ENCODE measurements at regions not wholly inside any gene's neighbourhood (a gene's known extent, or its start where the extent isn't known, plus 50 kb on each side); places are given as distances from the start of the nearest gene placed in this dataset.
"Not testable (repeated sequence)": the region's sequence is repeated elsewhere in the genome, so short reads cannot be mapped to it uniquely, and the experiment has no call there.

DNA sequence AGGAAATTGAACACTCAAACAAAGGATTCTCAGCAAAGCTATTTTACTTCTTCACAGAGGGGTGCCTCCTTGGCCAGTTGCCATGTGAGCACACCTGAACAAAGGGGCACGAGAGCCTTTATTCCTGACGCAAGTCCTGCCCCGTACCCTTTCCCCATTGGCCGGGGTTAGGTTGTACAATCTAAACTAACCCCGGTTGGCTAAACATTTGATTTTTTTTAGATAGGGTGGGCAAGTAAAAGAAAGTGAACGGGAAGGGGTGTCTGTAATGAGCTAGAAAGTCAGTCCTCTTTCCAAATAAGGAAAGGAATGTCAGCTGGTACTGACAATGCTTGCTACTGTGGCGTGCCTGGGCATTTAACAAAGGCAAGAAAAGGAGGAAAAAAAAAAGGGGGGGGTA lies 135.5 kb upstream of the CDKN3 start:
- DNase-seq = no peak

DNA sequence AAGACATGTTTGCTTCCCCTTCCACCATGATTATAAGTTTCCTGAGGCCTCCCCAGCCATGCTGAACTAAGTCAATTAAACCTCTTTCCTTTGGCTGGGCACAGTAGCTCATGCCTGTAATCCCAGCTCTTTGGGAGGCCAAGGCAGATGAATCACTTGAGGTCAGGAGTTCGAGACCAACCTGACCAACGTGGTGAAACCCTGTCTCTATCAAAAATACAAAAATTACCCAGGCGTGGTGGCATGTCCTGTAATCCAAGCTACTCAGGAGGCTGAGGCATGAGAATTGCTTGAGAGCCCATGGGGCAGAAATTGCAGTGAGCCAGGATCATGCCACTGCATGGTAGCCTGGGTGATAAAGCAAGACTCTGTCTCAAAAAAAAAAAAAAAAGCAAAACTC lies 130.2 kb upstream of the CDKN3 start:
- DNase-seq = not testable (repeated sequence)

DNA sequence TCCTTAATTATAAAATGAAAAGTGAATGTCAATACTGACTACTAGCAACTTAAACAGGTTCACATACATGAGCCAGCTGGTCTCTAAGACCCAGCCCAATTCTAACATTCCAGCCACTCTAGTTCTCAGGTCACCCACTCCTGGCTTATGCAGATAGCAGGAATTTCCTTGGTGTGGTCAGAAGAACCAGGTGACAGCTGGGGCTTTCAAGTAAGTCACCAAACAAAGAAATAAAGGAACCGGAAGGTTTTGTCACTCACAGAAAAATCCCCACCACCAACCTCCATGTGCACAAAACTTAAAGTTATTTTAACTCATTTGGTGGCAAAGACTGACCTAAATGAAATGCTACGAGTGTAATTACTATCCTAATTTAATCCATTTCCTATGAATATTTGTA lies 129.6 kb upstream of the CDKN3 start:
- DNase-seq = no peak

DNA sequence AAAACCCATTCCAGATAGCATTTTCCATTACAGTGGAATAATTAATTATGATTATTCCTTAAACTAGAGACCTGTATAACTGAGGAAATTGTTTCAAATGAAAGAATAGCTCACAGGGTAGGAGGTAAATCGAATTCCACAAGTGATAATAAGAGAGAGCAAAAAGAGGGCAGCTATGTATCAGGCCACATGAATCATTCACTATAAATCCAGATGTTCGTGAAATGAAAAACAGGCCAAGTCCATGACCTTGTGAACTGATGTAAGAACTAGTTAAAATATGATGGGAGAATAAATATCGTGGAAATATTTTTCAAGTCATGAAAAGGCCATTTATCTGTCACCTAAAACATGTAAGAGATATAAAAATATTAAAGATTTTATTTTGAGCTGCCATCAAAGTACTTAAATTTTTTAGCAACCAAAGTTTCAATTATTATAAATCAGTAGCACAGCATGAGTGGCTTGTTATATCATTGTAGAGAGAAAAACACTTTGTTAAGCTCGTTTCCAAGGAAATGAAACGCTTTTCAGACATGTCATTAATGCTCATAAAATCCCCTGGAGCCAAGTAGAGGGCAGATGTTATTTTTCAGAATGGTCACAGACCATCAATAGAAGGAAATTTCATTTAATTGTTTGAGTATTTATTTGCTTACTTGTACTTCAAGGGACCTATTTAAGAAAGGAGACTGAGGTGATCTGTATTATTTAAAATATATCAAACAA lies 120.6 kb upstream of the CDKN3 start:
- DNase-seq = no peak

DNA sequence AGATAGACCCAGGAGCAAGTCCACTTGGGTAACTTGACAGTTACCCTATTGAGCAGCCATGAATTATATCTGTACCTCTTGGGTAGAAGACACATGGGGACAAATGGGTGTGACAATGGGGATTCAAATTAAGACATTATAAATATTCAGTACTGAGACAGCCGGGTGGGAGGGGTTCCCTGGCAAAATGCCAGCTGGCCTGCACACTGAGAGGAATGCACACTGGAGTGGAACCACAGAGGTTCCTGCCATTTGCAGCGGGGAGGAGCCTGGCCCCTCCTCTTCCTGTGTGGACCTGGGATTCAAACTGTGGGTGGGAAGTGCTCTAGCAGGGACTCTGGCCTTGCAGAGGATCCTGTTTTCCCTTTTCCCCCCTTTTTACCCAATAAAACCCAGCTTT lies 118.7 kb upstream of the CDKN3 start:
- no peak for DNase-seq

DNA sequence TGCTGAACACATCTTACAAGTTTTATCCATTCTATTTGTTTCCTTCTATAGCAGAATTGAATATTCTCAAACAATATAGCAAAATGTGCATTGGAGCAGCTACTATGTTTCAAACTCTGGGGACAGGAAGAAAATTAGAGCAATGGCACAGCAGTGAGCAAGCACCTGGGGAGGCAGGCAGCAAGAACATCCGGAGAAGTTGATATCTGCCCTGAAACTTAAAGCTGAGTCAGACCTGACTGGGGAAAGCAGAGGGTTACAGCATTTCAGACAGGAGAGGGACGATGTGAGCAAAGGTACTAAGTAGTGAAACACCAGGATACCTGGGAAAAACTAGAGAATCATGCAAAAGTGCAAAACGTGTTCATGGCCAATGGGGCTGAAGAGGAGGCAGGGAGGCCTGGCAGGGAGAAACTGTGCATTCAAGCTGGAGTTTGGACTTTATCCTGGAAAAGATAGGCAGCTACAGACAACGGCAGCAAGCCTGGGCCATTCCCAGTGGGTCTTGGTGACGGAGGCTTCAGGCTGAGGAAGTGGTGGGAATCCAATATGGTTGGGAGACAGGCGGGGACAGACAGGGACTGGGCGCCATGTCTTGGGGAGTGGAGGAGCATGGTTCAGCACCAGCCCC lies 118.0 kb upstream of the CDKN3 start:
- DNase-seq = no peak

DNA sequence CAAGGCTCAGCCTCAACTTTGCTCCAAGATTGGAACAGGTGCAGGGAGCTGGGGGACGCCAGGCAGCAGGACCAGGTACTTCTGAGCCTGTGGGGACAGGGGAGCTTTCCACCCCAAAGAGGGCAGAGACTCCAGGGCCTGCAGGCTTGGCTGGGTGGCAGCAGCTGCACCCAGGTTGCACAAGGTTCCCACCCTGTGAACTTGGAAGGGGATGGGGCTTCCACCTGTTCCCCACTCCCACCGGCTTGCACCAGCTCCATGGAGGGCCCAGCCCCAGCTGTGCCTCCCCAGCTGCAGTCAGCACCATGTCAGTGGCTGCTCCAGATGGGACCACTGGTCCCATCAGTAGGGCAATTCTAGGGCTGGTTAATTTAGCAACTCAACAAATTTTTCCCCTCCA lies 114.0 kb upstream of the CDKN3 start:
- DNase-seq = no peak

DNA sequence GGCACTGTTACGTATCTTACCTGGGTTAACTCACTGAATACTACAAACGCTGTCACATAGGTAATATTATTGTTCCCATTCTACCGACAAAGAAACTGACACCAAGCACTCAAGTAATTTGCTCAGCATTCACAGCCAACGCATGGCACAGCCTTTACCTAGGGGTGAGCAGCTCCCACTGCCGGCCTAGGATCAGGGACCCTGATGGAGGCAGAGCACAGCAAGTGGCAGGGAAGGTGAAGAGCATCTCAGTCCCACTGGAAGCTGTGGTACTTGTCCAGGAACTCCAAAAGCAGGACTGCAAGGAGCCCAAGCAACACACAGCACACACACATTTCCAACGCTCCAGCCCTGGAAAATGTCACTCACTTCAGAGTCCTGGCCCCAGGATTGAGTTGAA lies 111.8 kb upstream of the CDKN3 start:
- DNase-seq = no peak

DNA sequence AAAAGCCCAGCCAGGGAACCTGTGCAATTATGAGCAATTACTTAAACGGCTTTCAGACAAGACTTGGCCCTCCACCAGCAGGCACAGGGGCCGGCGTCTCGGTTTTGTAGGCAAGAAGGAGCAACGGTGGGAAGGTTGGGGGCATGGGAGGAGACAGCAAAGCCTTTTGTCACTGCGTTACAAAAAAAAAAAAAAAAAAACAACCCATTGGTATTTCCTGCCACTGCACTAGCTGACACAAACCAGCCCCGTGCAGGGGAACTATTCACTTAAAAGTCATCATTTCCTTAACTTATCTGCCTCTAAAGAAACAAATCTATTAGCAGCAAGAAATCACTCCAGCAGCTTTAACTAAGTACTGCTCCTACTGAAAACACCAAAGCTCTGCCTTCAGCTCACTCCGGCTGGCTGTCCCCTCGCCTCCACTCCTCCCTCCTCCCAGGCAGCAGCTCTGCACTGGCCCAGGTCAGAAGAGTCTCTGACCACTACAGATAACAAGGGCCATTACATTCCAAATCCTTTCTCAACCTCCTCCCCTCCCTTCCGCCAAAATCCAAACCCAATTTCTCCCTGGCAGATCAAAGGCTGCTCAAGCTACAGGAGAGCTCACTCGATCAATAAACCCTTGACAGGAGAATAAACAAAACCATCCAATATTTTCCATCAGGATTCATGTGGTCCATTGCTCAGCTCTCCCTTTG lies 105.2 kb upstream of the CDKN3 start:
- DNase-seq = no peak

DNA sequence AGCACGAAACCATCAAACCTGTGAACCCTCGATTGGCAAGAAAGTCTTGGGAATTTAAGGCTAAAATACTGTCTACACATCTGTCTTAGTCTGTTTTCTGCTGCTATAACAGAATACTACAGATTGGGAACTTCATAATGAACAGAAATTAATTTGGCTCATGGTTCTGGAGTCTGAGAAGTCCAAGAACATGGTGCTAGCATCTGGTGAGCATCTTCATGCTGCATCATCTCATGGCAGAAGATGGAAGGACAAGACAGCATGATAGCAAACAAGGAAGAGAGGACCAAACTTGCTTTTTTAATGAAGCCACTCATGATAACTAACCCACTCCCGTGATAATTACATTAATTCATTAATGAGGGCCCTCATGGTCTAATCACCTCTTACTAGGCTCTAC lies 102.0 kb upstream of the CDKN3 start:
- DNase-seq = no peak

DNA sequence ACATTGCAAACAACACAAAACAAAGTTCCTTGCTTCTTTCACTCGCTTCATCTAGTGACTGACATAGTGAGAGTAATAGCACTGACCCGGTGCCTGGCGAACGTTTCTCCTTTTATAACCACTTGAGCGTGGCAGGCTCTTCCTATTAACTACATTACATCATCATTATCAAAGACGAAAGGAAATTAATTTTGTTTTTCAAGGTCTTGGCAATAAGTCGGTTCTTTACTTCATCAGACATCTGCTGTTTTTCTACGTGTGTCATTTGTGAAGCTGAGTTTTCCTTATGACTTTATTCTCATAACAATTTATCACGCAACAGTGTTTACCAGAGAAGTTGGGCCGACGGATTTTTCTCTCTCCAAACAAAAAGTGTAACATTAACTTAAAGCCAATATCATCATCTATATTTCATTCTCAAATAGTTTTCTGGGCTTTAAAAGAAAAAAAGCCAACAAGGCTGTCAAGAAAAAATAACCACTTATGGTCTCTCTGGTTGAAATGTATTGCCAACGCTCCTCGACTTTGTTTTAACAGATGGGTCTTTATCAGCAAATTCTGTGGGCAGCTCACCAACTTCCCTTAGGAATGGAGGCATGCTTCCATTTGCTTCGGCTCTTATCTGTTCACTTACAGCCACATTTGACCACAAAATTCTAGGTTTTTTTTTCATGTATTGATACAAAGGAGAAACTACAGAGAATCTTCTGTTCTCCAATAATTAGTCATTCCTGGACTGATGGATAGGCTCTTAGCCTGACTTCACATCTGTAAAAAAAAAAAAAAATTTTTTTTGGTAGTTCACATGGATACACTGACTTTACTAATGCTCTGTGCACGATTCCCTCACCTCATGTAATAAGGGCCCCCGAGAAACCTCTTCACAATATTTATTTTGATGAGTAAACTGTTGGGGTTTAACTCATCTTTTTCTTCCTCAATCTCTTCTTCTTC lies 97.1 kb upstream of the CDKN3 start:
- no peak for DNase-seq

DNA sequence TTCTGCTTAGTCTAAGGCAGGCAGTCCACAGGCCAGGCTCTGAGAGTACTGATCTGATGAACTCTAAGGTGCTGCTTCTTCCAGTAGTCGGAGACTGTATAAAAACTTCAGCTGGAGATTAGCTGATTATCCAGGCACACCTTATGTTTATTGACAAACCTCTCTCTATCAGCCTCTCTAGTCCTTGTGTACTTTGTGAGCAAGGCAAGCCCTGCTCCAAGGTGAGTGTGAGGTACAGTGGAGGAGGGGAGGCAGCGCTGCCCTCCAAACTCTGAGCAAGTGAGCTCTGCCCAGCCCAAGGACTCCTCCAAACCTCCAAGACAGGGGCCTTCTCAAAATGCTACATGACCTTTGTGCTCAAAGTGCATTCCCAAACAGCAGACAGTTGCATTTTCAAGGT lies 95.9 kb upstream of the CDKN3 start:
- DNase-seq = no peak

DNA sequence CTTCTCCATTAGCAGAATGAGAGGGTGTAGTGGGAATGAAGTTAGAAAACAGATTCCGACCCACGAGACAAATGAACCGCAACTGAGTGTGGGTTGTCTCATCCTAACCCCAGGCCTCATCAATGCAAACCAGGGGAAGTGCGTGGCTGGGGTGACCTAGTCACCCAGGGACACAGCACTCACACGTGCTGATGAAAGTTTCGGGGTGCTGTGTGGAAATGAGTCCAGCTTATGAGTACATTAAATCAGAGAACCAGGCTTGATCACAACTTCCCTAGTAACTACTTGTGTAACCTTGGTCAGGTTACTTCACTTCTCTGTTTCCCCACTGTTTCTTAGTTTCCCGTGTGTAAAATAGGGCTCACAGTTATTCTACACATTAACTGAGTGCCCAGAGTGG lies 95.4 kb upstream of the CDKN3 start:
- no peak for DNase-seq

DNA sequence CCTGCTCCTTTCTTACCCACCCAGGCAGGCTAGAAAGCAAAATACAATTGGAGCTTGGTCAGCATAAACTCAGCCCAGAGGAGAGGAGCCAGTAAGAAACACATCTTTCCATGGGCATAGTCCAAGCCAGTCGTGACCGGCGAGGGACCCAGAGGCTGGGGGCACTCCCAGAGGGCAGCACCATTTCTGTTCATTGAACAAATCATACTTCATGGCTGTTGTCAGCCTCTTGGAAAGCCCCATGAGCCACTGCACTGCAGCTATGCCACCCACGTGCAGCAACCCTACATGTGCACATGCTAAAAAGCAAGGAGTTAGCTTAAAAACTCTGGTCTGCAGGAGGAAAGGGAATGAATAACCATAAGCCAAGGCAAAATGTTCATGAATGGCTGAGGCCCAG lies 90.0 kb upstream of the CDKN3 start:
- DNase-seq = no peak

DNA sequence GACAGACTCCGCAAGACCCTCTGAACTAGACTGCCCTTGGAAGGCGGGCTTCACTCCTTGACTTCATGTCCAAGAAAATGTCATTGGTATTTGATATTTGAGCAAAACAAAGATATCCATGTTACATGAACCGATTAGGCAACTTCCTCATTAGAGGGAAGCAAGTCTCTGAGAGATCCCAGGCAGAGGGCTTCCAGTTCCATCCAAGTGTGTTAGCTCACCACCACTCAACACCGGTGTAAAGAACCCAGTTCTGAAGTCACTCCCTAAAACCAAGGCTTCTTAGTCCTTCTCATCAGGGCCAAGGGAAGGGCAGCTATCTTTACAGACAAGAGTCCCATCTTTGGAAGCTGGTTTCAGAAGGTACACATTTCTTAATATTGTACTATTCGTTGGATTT lies 87.2 kb upstream of the CDKN3 start:
- DNase-seq = no peak

DNA sequence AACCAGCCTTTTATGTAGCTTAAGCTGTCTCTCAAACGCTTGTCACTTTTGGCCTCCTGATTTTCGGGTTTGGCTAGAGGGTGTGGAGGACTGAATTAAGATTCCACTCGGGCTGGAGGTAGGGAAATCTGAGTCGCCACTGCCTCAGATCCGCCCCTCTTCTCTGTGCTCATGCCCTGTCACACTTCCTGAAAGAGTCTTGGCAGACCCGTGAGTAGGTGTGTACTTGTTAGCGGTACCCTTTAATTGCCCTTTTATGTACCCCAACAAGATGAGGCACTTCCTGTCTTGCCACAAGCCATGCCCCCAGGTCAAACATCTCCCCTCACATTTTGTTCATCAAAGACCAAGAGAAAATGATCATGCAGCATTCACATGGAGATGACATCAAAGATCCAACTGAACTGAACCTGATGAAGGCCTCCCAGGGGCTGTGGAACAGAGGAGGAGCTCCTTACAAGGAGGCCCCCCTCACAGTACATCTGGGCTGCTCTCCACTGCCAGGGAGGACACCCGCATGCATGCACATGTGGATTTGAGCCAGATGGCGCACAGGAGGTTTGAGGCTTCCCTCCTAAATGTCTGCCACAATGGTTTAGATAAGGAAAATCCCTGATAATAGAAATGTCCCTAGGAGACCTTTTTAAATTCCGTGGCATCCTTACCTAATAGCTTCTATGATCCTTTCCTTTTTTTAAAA lies 86.5 kb upstream of the CDKN3 start:
- no peak for DNase-seq

DNA sequence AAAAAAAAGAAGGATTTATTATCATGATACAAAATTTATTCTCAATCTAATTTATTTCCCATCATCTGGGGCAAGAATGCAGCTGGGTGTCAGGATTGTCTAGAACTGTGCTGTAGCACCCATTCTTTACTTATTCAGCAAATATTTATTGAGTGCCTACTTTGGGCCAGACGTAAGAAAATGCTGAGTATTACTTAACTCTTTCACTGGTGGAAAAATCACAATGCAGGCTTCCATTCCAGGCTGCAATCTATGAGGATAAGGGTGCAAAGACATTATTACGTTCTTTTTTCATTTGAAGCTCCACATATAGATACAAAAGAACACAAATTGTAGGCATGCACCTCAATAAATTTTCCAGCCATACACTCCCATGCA lies 86.0 kb upstream of the CDKN3 start:
- DNase-seq = no peak

DNA sequence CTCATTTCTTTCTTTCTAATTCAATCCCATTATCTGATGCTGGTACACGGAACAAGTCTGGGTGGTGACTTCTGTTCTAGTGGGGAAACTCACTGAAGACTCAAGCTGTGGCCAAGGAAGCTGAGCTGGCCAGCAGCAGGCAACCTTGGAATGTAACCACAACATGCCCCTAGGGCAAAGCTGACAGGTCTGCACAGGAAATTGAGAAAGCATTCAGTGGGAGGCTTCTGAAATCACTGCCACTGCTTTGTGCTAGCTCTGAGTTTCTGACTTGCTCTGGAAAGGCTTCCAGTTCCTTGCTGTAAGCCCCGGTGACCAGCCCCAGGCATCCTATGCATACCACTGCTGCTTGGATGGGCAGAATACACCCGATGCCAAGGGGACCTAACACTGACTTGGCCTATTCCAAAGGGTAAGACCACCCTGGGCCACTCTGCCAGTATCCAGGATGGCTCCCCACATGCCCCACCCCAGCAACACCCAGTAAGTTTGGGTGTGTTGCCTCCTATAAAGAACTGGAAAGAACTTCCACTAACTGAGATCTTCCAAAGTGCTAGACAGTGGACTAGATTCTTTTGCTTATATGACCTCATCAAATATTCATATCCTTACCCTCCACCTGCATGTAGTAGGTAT lies 84.5 kb upstream of the CDKN3 start:
- no peak for DNase-seq

DNA sequence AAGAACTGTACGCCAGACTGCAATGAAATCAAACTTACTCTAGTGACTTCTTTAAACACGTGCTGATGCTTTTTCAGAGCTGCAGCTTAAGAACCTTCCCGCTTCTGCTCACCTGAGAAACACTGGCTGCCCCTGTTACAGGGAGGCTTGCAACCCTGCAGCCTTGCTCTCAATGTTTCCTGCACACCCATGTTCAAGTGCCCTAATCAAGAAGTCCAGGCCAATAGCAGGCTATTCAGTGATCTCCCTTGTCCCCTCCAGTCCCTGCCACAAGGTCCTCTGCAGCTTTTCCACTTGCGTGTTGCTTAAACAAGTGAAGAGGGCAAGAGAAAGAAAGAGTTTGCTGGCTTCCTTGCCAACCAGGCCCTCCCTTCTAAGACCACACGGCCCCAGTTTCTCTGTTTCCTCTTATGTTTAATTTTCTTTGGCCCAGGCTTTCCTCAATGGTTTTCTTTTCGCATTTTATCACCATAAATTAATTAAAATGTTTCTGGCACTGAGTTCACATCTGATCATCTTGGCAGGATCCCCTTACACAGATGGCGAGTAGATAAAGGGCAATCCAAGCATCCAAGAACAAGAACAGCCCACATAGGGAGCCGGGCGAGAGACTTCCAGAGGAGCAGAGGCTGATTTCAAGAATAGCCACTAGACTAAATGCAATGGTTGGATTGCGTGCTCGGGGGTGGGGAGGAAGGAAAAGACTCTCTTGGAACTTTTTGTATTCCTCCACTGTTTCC lies 82.3 kb upstream of the CDKN3 start:
- DNase-seq = peak in 1 of 2 experiments; percentile 8

DNA sequence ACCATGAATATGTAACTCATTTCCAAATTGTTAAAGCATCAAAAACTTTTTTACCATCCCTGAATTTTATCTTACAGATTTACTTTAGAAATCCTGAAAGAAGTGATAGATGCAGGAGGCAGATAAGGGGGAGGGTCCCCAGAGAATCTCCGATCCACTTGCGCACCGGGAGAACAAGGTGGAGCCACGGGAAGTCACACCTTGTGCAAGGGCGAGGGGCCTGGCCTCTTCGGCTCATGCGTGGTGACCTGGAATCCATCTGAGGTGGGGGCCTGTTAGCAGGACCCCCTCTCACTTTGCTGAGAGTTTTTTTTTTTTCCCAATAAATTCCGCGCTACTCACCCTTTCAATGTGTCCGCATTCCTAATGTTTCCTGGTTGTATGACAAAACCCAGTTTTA lies 80.2 kb upstream of the CDKN3 start:
- no peak for DNase-seq

DNA sequence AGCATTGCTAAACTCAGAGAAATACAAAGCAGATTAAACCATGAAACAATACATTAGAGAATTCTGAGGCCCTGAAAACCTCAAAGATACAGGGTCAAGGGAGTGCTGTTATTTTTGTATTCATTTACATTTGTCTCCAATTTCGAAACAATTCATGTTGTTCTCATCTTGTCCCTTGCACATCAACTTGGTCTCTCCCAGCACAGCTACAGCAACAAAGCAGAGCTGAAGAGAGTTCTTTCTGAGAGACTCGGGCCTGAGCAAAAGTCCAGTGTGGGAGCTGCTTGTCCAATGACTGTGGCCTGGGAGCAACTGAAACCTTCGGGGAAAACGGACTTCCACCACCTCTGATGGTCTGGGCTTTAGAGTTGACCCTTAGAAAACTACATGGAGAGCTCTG lies 79.4 kb upstream of the CDKN3 start:
- DNase-seq = no peak

Data from cerebellar nuclear complex (tissue), 1 donor.